Endothelial cell of umbilical vein (primary cell): ENCODE measurements at regions not wholly inside any gene's neighbourhood (a gene's known extent, or its start where the extent isn't known, plus 50 kb on each side); places are given as distances from the start of the nearest gene placed in this dataset.

Source experiments
- BruUV-seq: library from RNA; stranded (reverse); fragments of 400-500 nt; replicated peaks from 2 replicates; lab custom pipeline; 2021; lab: Mats Ljungman, UMichigan
- CTCF ChIA-PET: fragments of 300-600, 350-600 bp; sonication (Branson Sonifier 250); formaldehyde crosslinking; loops from one replicate; lab custom pipeline; 2021; ENCODE audit warnings: antibody characterized with exemption, inconsistent platforms; lab: Charles Lee
- POLR2A ChIA-PET: fragments of 300-600, 350-600 bp; sonication (Branson Sonifier 250); formaldehyde crosslinking; loops from one replicate; lab custom pipeline; 2021; ENCODE audit warnings: antibody characterized with exemption, inconsistent platforms; lab: Charles Lee
- DNase-seq: peaks from one replicate; pipeline ENCODE4 v3.0.0-alpha.2; 2011; ENCODE audit warnings: low read depth, low spot score
- FAIRE-seq: peaks from 2 replicates; lab custom pipeline; 2011; peaks lifted over from hg19 to GRCh38; lab: Jason Lieb, UNC
- H2AFZ ChIP-seq: 2 replicates; pipeline ENCODE4 v1.6.0; 2012; ENCODE audit warnings: low read depth, low read length, control low read depth, inconsistent platforms
- H3K27ac ChIP-seq: 2 replicates; pipeline ENCODE4 v1.5.1; 2011; ENCODE audit warnings: low read depth, mild to moderate bottlenecking, control low read depth, low read length, moderate library complexity; ENCODE audit not compliant: insufficient read depth
- H3K27me3 ChIP-seq, 2 experiments: 2 replicates each; pipeline versions ENCODE4 v1.6.0 to v1.6.1; 2011; ENCODE audit warnings: low read length in 2 of 2, mixed read lengths in 1 of 2; ENCODE audit not compliant: control insufficient read depth in 2 of 2, insufficient read depth in 2 of 2
- H3K36me3 ChIP-seq, 2 experiments: 2 replicates in 1 of 2; 3 replicates in 1 of 2; pipeline ENCODE4 v1.5.1; 2011; ENCODE audit warnings: low read length in 2 of 2, mild to moderate bottlenecking in 1 of 2, moderate library complexity in 1 of 2; ENCODE audit not compliant: control insufficient read depth in 2 of 2, insufficient read depth in 2 of 2; ENCODE audit errors: extremely low read depth in 1 of 2
- H3K4me1 ChIP-seq: 3 replicates; pipeline ENCODE4 v1.5.1; 2011; ENCODE audit warnings: mild to moderate bottlenecking, low read length; ENCODE audit not compliant: control insufficient read depth, insufficient read depth; ENCODE audit errors: extremely low read depth
- H3K4me2 ChIP-seq: 2 replicates; pipeline ENCODE4 v1.6.1; 2011; ENCODE audit warnings: low read length, control low read depth, mixed read lengths; ENCODE audit not compliant: insufficient read depth
- H3K4me3 ChIP-seq, 3 experiments: fragments of 200-600 bp in 1 of 3; sonication (generic), shearing (Covaris generic) in 1 of 3; replicated peaks in 1 of 3; 2 replicates each; pipeline ENCODE4 v1.5.1; 2011 to 2016; ENCODE audit warnings: control low read depth in 3 of 3, low read length in 3 of 3, mild to moderate bottlenecking in 2 of 3, inconsistent platforms in 1 of 3, low read depth in 1 of 3, moderate library complexity in 1 of 3; ENCODE audit not compliant: insufficient read depth in 1 of 3
- H3K79me2 ChIP-seq: 2 replicates; pipeline ENCODE4 v1.6.0; 2012; ENCODE audit warnings: low read length, inconsistent platforms; ENCODE audit not compliant: control insufficient read depth, insufficient read depth
- H3K9ac ChIP-seq: replicated peaks from 2 replicates; pipeline ENCODE3; 2011; ENCODE audit warnings: low read length, control low read depth; ENCODE audit not compliant: insufficient read depth; ENCODE audit errors: extremely low read depth
- H3K9me1 ChIP-seq: replicated peaks from 3 replicates; pipeline ENCODE4 v1.6.0; 2011; ENCODE audit warnings: mild to moderate bottlenecking, low read length; ENCODE audit not compliant: control insufficient read depth, insufficient read depth; ENCODE audit errors: extremely low read depth
- H3K9me3 ChIP-seq: replicated peaks from 2 replicates; pipeline ENCODE4 v1.5.1; 2012; ENCODE audit warnings: low read length, inconsistent platforms; ENCODE audit not compliant: control insufficient read depth, insufficient read depth
- H4K20me1 ChIP-seq: replicated peaks from 2 replicates; pipeline ENCODE3; 2011; ENCODE audit warnings: mild to moderate bottlenecking, low read length; ENCODE audit not compliant: control insufficient read depth, insufficient read depth; ENCODE audit errors: extremely low read depth
- EZH2 ChIP-seq: IDR thresholded peaks from 2 replicates; pipeline ENCODE4 v1.6.1; 2012; ENCODE audit warnings: borderline replicate concordance, low read depth, mild to moderate bottlenecking, moderate library complexity, low read length, inconsistent platforms; ENCODE audit not compliant: severe bottlenecking
- FOS ChIP-seq: IDR thresholded peaks from 2 replicates; pipeline ENCODE4 v1.6.1; 2011; ENCODE audit warnings: mild to moderate bottlenecking, low read length, moderate library complexity, borderline replicate concordance; ENCODE audit not compliant: insufficient read depth
- GATA2 ChIP-seq: IDR thresholded peaks from 2 replicates; pipeline ENCODE4 v1.7.0; 2011; ENCODE audit warnings: low read depth, mild to moderate bottlenecking, moderate library complexity, mixed read lengths, low read length; ENCODE audit not compliant: insufficient read length, insufficient read depth
- JUN ChIP-seq: IDR thresholded peaks from 2 replicates; pipeline ENCODE4 v1.6.1; 2011; ENCODE audit warnings: borderline replicate concordance, low read depth; ENCODE audit not compliant: insufficient read length, insufficient read depth
- MYC ChIP-seq: IDR thresholded peaks from one replicate; pipeline ENCODE4 v1.6.1; 2011; ENCODE audit warnings: mild to moderate bottlenecking, low read depth, low read length
- POLR2A ChIP-seq: IDR thresholded peaks from 2 replicates; pipeline ENCODE4 v1.6.1; 2012; ENCODE audit warnings: low read depth, mild to moderate bottlenecking, control low read depth, low read length
- POLR2AphosphoS5 ChIP-seq: IDR thresholded peaks from 2 replicates; pipeline ENCODE4 v1.6.1; 2012; ENCODE audit warnings: low read depth, mild to moderate bottlenecking, control low read depth, low read length, moderate library complexity; ENCODE audit not compliant: insufficient read depth
- dilution Hi-C: fragments of 300-500 bp; cut with MboI; formaldehyde crosslinking; loops from one replicate; pipeline ENCODE4 v1.15.0; 2019; ENCODE audit warnings: low sequenced_read_pairs; ENCODE audit not compliant: extremely low pct_ligation_motif_present
- intact Hi-C: fragments of 100-400 bp; cut with micrococcal nuclease; formaldehyde crosslinking; loops from one replicate; pipeline ENCODE4 v1.10.0; 2022
- TF ChIP-seq, protein P1 (sequence below): IDR thresholded peaks from 2 replicates; pipeline ENCODE4 v1.6.1; 2011; ENCODE audit not compliant: insufficient read depth, insufficient read length
- TF ChIP-seq, protein P2 (sequence below), 2 donors: IDR thresholded peaks; 1 replicate in 1 of 2; 2 replicates in 1 of 2; pipeline ENCODE4 v1.5.1; 2011; ENCODE audit warnings: low read length in 2 of 2, mild to moderate bottlenecking in 2 of 2, moderate library complexity in 2 of 2, control low read depth in 1 of 2, inconsistent platforms in 1 of 2, low read depth in 1 of 2; ENCODE audit not compliant: insufficient read depth in 1 of 2; ENCODE audit errors: extremely low read depth in 1 of 2

DNA sequence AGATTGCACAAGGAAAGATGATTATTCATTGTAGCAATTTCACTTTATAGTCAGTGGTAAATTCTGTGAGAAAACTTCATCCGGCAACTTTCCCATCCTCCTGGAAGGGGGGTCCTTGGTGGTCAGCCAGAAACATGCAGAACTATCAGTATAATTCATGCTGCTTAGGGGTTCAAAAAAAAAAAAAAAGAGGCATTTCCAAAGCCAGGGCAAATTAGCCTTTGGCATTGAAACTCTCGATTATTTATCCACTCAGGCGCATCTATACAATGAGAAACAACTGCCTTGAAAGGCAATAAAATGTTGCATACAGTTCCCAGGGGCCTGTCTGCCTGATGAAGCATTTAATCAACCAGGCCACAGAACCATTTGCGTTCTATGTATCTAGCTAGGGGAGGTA lies 263.3 kb downstream of the TMEM167A start:
- H3K9ac ChIP-seq = no peak overlapping the region
- ChIA-PET POLR2A (no interaction called here), CTCF (no interaction called here)
- no peaks in the 10 kb centered on the region for H3K79me2 ChIP-seq
- no peak overlapping the region for H2AFZ ChIP-seq
- dilution Hi-C loops = no loop called here
- FAIRE-seq (no peak), DNase-seq (no peak)
- no peaks in the 10 kb centered on the region for H3K4me1 ChIP-seq
- no peaks in the 10 kb centered on the region for H3K36me3 ChIP-seq
- no peaks in the 10 kb centered on the region for H4K20me1 ChIP-seq
- H3K27ac ChIP-seq = no peak overlapping the region
- TF ChIP-seq FOS = no peak
- TF ChIP-seq POLR2A = no peak
- no peak for TF ChIP-seq MYC
- no peak for TF ChIP-seq GATA2
- no peak for TF ChIP-seq EZH2
- TF ChIP-seq, protein P1, sequence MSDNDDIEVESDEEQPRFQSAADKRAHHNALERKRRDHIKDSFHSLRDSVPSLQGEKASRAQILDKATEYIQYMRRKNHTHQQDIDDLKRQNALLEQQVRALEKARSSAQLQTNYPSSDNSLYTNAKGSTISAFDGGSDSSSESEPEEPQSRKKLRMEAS = no peak
- TF ChIP-seq JUN = no peak
- TF ChIP-seq, protein P2, sequence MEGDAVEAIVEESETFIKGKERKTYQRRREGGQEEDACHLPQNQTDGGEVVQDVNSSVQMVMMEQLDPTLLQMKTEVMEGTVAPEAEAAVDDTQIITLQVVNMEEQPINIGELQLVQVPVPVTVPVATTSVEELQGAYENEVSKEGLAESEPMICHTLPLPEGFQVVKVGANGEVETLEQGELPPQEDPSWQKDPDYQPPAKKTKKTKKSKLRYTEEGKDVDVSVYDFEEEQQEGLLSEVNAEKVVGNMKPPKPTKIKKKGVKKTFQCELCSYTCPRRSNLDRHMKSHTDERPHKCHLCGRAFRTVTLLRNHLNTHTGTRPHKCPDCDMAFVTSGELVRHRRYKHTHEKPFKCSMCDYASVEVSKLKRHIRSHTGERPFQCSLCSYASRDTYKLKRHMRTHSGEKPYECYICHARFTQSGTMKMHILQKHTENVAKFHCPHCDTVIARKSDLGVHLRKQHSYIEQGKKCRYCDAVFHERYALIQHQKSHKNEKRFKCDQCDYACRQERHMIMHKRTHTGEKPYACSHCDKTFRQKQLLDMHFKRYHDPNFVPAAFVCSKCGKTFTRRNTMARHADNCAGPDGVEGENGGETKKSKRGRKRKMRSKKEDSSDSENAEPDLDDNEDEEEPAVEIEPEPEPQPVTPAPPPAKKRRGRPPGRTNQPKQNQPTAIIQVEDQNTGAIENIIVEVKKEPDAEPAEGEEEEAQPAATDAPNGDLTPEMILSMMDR (IDR thresholded peaks at IDR 0.05; ENCODE audit: extremely low read depth in 1 of 2, insufficient read depth in 1 of 2, low read depth in 1 of 2, low read length in 2 of 2) = no peak
- no peak for TF ChIP-seq POLR2AphosphoS5
- no peak overlapping the region for H3K4me2 ChIP-seq
- intact Hi-C loops = no loop called here
- no TSS peak for BruUV-seq
- no peak overlapping the region for H3K4me3 ChIP-seq
- no peaks in the 10 kb centered on the region for H3K9me3 ChIP-seq
- H3K9me1 ChIP-seq = no peaks in the 10 kb centered on the region
- H3K27me3 ChIP-seq = no peaks in the 10 kb centered on the region
